ENCODE measurements at regions not wholly inside any gene's neighbourhood (a gene's known extent, or its start where the extent isn't known, plus 50 kb on each side); places are given as distances from the start of the nearest gene placed in this dataset.

DNA sequence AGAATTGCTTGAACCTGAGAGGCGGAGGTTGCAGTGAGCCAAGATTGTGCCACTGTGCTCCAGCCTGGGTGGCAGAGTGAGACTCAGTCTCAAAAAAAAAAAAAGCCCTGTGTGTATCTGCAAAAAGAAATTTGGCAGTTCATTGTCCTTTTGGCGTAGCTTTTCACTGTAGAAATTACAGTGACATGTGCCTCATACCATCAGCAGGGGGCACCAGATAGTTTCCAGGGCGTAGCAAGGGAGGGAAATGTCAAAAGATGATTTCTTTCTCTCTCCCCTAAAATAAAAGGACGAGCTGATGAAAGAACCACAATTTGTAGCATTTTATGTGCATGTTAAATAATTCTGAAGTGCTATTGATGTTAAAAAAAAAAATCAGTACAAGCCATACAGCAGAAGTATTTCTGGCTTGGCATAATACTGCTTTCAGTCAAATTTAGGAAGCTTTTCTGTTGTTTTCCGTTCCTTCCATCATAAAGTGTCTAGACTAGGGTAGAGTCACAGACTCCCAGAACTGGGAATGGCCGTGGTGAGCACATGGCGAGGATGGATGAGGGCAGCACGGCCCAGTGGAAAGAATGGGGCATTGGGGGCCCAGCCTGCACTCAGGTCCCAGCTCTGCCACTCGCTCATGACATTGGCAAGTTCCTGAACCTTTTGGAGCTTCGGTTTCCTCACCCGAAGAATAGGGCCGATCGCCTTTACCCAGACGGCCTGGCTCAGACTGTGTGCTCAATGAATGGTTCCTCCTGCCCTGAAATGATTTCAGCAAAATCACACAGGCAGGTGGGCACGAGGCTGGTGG is 59.8 kb upstream of the RPH3AL start:
- DNase-seq: peak; percentile 6

DNA sequence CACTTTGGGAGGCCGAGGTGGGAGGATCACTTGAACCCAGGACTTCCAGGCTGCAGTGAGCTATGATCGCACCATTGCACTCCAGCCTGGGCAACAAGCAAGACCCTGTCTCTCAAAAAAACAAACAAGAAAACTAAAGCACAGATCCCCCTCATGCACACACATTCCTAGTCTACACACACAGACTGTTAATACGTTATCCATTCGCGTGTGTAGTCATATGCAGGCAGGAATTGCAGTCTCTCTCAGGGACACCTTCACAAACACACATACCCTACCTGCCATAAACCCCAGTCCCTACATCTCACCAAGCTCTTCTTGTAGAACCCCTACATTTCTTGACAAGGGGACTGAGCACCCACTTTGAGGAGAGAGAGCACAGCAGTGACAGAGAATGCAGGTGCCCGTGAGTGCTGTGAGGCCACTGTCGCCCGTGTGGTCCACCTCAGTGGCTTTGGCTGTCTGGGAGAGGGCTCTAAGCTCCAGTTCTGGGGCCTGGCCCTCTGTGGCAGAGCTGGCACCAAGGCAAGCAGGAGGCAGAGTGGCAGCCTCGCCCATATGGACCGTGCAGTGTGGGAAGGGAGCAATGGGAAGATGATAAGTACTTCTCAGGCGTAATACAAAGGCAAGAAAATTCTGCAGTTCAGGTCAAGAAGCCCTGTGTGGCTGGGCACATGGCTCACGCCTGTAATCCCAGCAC is 59.0 kb upstream of the RPH3AL start:
- DNase-seq: no peak

DNA sequence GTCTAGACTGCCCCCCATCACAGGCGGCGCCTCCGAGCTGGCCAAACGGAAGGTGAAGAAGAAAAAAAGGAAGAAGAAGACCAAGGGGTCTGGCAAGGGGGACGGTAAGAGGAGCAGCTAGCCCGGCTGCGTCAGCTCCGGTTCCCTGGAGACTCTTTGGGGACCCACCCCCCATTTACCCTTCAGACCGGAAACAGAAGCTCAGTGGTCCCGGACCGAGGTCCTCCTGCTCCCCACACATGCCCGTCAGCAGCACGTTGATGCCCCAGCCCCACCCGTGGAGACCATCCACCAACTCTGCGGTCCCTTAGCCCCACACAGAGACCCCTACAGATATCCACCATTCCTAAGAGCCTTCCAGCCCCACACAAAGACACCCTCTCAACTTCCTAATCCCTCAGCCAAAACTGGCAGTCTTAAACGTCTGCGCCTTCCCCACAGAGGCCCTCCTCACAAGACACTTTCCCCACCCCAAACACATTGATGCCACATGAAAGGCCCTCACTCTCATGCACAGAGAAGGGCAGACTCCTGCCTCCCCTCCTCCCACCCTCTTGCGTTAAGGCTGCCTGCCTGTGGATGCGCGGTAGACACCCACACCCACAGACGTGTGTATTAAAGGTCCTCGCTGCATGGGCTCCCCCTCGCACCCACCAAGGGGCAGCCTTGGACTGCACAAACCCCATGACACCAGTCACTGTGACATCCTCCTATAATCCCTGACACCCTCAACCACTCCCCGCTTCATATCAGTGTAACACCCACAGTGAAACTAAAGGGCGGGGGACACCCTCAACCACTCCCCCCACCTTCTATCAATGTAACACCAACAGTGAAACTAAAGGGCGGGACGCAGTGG is 58.2 kb upstream of the RPH3AL start:
- no peak for DNase-seq

DNA sequence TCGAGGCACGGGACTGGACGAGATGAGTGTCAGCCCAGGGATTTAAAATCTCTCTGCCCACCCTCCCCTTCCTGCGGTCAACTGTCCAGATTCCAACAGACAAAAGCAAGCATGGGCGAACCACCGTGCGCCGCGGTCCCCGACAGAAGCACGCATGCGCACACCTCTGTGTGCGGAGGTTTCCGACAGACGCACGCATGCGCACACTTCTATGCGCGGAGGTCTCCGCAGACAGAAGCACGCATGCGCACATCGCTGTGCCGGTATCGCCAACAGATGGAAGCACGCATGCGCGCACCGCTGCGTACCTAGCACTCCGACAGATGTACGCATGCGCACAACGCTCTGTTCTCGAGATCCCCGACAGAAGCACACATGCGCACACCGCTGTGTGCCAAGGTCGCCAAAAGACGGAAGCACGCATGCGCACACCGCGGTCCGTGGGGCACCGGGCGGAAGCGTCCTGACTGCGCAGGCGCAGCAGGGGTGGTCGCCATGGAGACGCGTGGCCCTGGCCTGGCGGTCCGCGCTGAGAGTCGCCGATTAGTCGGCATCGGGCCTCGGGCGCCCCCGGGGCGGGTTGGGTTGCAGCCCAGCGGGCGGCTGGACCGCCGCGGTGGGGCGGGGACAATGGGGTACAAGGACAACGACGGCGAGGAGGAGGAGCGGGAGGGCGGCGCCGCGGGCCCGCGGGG is 57.4 kb upstream of the RPH3AL start:
- peak; percentile 99 for DNase-seq

DNA sequence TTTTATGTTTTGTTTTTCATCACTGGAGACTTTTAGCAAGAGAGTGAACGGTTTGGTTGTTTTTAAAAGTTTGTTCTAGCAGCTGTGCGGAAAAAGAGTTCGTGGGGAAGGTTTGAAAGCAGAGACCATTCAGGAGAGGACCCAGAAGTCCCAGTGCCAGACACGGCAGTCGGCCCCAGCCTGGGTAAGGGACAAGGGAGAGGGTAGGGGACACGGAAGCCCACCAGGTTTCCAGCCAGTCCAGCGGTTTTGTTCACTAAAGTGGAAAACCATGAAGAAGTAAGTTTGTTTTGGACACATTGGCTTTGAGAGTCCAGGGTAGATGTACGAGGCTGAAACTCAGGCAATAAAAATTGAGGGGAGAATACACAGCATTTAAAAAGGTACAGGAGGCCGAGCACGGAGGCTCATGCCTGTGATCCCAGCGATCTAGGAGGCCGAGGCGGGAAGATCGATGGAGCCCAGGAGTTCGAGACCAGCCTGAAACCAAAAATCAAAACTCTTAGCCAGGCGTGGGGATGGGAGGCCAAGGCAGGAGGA is 56.8 kb upstream of the RPH3AL start:
- no peak for DNase-seq

DNA sequence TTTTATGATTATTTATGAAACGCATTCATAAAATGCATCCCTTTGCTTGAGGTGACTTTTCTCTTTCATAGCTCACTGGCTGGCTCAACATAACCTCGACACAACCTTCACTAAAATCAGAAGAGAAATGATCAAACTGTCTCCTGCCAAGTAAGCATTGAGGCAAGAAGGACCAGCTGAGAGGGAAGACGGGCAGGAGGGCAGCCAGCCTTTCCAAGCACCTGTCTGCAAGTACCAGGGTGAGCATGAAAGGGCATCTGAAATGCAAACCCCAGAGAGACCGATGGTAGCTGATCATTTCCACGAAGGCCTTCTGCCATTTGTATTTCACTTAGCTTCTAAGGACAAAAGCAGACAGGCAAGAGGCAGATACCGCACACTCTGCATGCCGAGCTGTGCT is 52.1 kb upstream of the RPH3AL start:
- no peak for DNase-seq

Data from SHP77 treated with DMSO at 0.1 percent for 48 hours (cell line).